ENCODE measurements at regions not wholly inside any gene's neighbourhood (a gene's known extent, or its start where the extent isn't known, plus 50 kb on each side); places are given as distances from the start of the nearest gene placed in this dataset.

DNA sequence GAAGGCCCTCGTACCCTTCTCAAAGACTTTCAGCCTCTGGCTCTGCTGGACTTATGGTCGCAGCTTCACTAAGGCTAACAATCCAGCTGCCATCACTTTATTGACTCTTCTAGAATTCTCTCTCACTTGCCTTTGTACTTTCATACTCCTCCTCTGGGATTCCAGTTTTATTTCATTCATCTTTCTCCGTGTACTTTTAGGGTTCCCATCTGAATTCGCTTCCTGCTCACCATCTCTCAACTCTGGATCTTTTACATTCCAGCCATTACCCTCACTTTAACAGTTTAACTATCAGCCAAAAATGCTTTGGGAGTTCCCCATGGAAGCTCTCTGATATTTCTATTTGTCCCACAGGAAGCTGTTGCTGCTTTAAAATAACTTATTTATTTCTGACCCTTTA is 149.3 kb upstream of the KL start:
- Mint-ChIP-seq H3K4me1 (no peaks in the 10 kb centered on the region), H3K27me3 (ENCODE audit: low read depth) (no peaks in the 10 kb centered on the region), H3K27ac (no peak overlapping the region), H3K4me3 (no peak overlapping the region), H3K36me3 (ENCODE audit: insufficient read depth in 1 of 3, low read depth in 3 of 3) (no peaks in the 10 kb centered on the region), H3K9me3 (peaks cover 0 to 2% of the 10 kb centered on the region in 2 experiments; a peak in 2 of 5 replicates)
- no peaks in the 10 kb centered on the region for H3K4me1 ChIP-seq (ENCODE audit: insufficient read depth, low read length)
- H3K9ac ChIP-seq (ENCODE audit: extremely low read depth, insufficient read length, low read length), result no peak overlapping the region
- no peak overlapping the region for H2BK20ac ChIP-seq (ENCODE audit: low read depth, low read length, poor library complexity, severe bottlenecking)
- no peaks in the 10 kb centered on the region for H3K23me2 ChIP-seq (ENCODE audit: insufficient read length, low read depth, low read length, poor library complexity, severe bottlenecking)
- no peak overlapping the region for H2AFZ ChIP-seq (ENCODE audit: low read length)
- H4K8ac ChIP-seq (replicated peaks; ENCODE audit: insufficient read length, low read depth, low read length), result no peak overlapping the region
- H4K91ac ChIP-seq (ENCODE audit: insufficient read length, low read depth, low read length), result no peak overlapping the region
- TF ChIP-seq, protein P1, sequence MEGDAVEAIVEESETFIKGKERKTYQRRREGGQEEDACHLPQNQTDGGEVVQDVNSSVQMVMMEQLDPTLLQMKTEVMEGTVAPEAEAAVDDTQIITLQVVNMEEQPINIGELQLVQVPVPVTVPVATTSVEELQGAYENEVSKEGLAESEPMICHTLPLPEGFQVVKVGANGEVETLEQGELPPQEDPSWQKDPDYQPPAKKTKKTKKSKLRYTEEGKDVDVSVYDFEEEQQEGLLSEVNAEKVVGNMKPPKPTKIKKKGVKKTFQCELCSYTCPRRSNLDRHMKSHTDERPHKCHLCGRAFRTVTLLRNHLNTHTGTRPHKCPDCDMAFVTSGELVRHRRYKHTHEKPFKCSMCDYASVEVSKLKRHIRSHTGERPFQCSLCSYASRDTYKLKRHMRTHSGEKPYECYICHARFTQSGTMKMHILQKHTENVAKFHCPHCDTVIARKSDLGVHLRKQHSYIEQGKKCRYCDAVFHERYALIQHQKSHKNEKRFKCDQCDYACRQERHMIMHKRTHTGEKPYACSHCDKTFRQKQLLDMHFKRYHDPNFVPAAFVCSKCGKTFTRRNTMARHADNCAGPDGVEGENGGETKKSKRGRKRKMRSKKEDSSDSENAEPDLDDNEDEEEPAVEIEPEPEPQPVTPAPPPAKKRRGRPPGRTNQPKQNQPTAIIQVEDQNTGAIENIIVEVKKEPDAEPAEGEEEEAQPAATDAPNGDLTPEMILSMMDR (conservative IDR thresholded peaks at IDR 0.05), result no peak; the same call in 2 of the 3 replicates
- H2AK5ac ChIP-seq (ENCODE audit: insufficient read length, low read length), result no peak overlapping the region
- no peak overlapping the region for H3K4me2 ChIP-seq (ENCODE audit: insufficient read depth, insufficient read length, low read length)
- no peak overlapping the region for H3K4ac ChIP-seq (ENCODE audit: low read depth, low read length)
- no peak overlapping the region for H3K18ac ChIP-seq (ENCODE audit: insufficient read length, low read depth, low read length)
- H3K79me2 ChIP-seq (ENCODE audit: insufficient read depth, low read length), result no peaks in the 10 kb centered on the region
- H3T11ph ChIP-seq (ENCODE audit: low read length), result no peak overlapping the region
- H3K9me3 ChIP-seq (ENCODE audit: control insufficient read depth, low read depth, low read length), result no peaks in the 10 kb centered on the region
- DNase-seq, result no peak
- H3K14ac ChIP-seq (ENCODE audit: insufficient read depth, low read length), result no peak overlapping the region
- H2BK120ac ChIP-seq (ENCODE audit: low read depth, low read length, poor library complexity, severe bottlenecking), result no peak overlapping the region
- no peak overlapping the region for H2BK12ac ChIP-seq (ENCODE audit: insufficient read length, low read depth, low read length)
- H2BK15ac ChIP-seq (ENCODE audit: low read depth, low read length), result no peak overlapping the region
- H2BK5ac ChIP-seq (ENCODE audit: insufficient read length, low read length), result no peak overlapping the region
- H3K27me3 ChIP-seq (ENCODE audit: insufficient read depth, low read length), result no peaks in the 10 kb centered on the region
- no peak overlapping the region for H3K23ac ChIP-seq (ENCODE audit: insufficient read length, low read depth, low read length)
- H3K27ac ChIP-seq (ENCODE audit: insufficient read length, low read depth, low read length), result no peak overlapping the region
- no peak overlapping the region for H3K56ac ChIP-seq (ENCODE audit: insufficient read length, low read depth, low read length)
- no peak overlapping the region for H4K5ac ChIP-seq (ENCODE audit: insufficient read length, low read depth, low read length)
- H4K20me1 ChIP-seq (ENCODE audit: control insufficient read depth, insufficient read depth, insufficient read length), result no peaks in the 10 kb centered on the region
- no peaks in the 10 kb centered on the region for H3K79me1 ChIP-seq (ENCODE audit: insufficient read depth, low read depth, low read length, poor library complexity, severe bottlenecking)
- no CpG with 5 or more reads among the region's 4 CpGs for WGBS (ENCODE audit: extremely low coverage, insufficient read length, low lambda C conversion rate)

All from H9 (cell line).